SK-N-SH (cell line): ENCODE measurements at regions not wholly inside any gene's neighbourhood (a gene's known extent, or its start where the extent isn't known, plus 50 kb on each side); places are given as distances from the start of the nearest gene placed in this dataset.

Source experiments
- CTCF ChIA-PET: fragments of 300-600, 350-600 bp; formaldehyde crosslinking; extraction: SDS; loops from one replicate; lab custom pipeline; 2021; lab: Yijun Ruan, JAX
- POLR2A ChIA-PET: fragments of 350-600 bp; sonication (Branson Sonifier 250); formaldehyde crosslinking; extraction: SDS; loops from one replicate; lab custom pipeline; 2020; ENCODE audit warnings: antibody characterized with exemption, inconsistent platforms; lab: Yijun Ruan, JAX
- DNase-seq: peaks from one replicate; pipeline ENCODE4 v3.0.0; 2012
- H2AFZ ChIP-seq: fragments of 200-600 bp; sonication (generic); 2 replicates; pipeline ENCODE4 v1.8.1; 2016; ENCODE audit warnings: antibody characterized with exemption, mild to moderate bottlenecking, low read depth
- H3F3A ChIP-seq: fragments of 200-600 bp; sonication (generic); replicated peaks from 2 replicates; pipeline ENCODE3; 2016; ENCODE audit warnings: antibody characterized with exemption, mild to moderate bottlenecking; ENCODE audit not compliant: insufficient read depth
- H3K27ac ChIP-seq, 2 experiments: fragments of 200-500 bp in 1 of 2; fragments of 200-600 bp in 1 of 2; sonication (Bioruptor generic) in 1 of 2; sonication (generic), shearing (Covaris generic) in 1 of 2; 2 replicates each; pipeline versions ENCODE4 v1.5.1 to v1.6.1; 2014 to 2016; ENCODE audit warnings: low read depth in 2 of 2, inconsistent platforms in 1 of 2, low read length in 1 of 2, mild to moderate bottlenecking in 1 of 2, mixed read lengths in 1 of 2
- H3K27me3 ChIP-seq: fragments of 200-600 bp; sonication (generic), shearing (Covaris generic); 2 replicates; pipeline ENCODE4 v1.6.1; 2016; ENCODE audit warnings: mixed run types; ENCODE audit not compliant: insufficient read depth
- H3K36me3 ChIP-seq, 2 experiments: fragments of 200-500 bp in 1 of 2; fragments of 200-600 bp in 1 of 2; sonication (Bioruptor generic) in 1 of 2; sonication (generic) in 1 of 2; replicated peaks in 1 of 2; 2 replicates each; pipeline versions ENCODE3 to v1.5.1; 2014 to 2016; ENCODE audit warnings: low read length in 1 of 2, mild to moderate bottlenecking in 1 of 2; ENCODE audit not compliant: insufficient read depth in 2 of 2, control insufficient read depth in 1 of 2
- H3K4me1 ChIP-seq, 2 experiments: fragments of 200-500 bp in 1 of 2; fragments of 200-600 bp in 1 of 2; sonication (Bioruptor generic) in 1 of 2; sonication (generic), shearing (Covaris generic) in 1 of 2; 2 replicates each; pipeline versions ENCODE4 v1.5.1 to v1.6.1; 2014 to 2016; ENCODE audit warnings: low read depth in 1 of 2, low read length in 1 of 2, mixed run types in 1 of 2; ENCODE audit not compliant: insufficient read depth in 2 of 2, control insufficient read depth in 1 of 2
- H3K4me2 ChIP-seq: fragments of 200-600 bp; sonication (generic), shearing (Covaris generic); 2 replicates; pipeline ENCODE4 v1.6.1; 2017; ENCODE audit warnings: mixed run types
- H3K4me3 ChIP-seq, 2 experiments: fragments of 200-500 bp in 1 of 2; fragments of 200-600 bp in 1 of 2; sonication (Bioruptor generic) in 1 of 2; sonication (generic), shearing (Covaris generic) in 1 of 2; 2 replicates each; pipeline versions ENCODE4 v1.5.1 to v1.8.1; 2014 to 2016; ENCODE audit warnings: low read depth in 2 of 2, inconsistent platforms in 1 of 2, low read length in 1 of 2, mild to moderate bottlenecking in 1 of 2, mixed read lengths in 1 of 2, moderate library complexity in 1 of 2
- H3K79me2 ChIP-seq: fragments of 200-600 bp; sonication (generic); 2 replicates; pipeline ENCODE4 v1.8.1; 2017; ENCODE audit warnings: mild to moderate bottlenecking; ENCODE audit not compliant: insufficient read depth
- H3K9ac ChIP-seq: fragments of 200-600 bp; sonication (generic); 2 replicates; pipeline ENCODE4 v1.6.1; 2017; ENCODE audit warnings: mixed run types
- H3K9me2 ChIP-seq: fragments of 200-600 bp; sonication (generic); 2 replicates; pipeline ENCODE4 v1.6.1; 2017; ENCODE audit warnings: mixed run types
- H3K9me3 ChIP-seq: fragments of 200-600 bp; sonication (generic); 2 replicates; pipeline ENCODE4 v1.6.1; 2017; ENCODE audit warnings: mixed run types, mild to moderate bottlenecking, moderate library complexity
- H4K20me1 ChIP-seq: fragments of 200-600 bp; sonication (generic); 2 replicates; pipeline ENCODE4 v1.6.1; 2017; ENCODE audit warnings: mild to moderate bottlenecking, mixed run types; ENCODE audit not compliant: insufficient read depth
- EZH2phosphoT487 ChIP-seq: fragments of 200-600 bp; sonication (generic); IDR thresholded peaks from 2 replicates; pipeline ENCODE4 v1.6.1; 2017; ENCODE audit warnings: low read depth, mixed run types, mild to moderate bottlenecking, antibody characterized with exemption, moderate library complexity, borderline replicate concordance
- FOXM1 ChIP-seq: IDR thresholded peaks from 2 replicates; pipeline ENCODE4 v1.4.0; 2012; ENCODE audit warnings: low read depth, mild to moderate bottlenecking
- GABPA ChIP-seq: IDR thresholded peaks from 2 replicates; pipeline ENCODE4 v1.4.0; 2012; ENCODE audit warnings: low read depth, mild to moderate bottlenecking
- IRF3 ChIP-seq: fragments of 150-350 bp; IDR thresholded peaks from 2 replicates; pipeline ENCODE4 v1.6.1; 2016; ENCODE audit warnings: mild to moderate bottlenecking, low read depth, low read length
- MXI1 ChIP-seq: IDR thresholded peaks from 2 replicates; pipeline ENCODE4 v1.6.1; 2012; ENCODE audit warnings: mild to moderate bottlenecking, low read depth, low read length, improper control_type of control experiment
- NFIC ChIP-seq: IDR thresholded peaks from 2 replicates; pipeline ENCODE4 v1.4.0; 2012; ENCODE audit warnings: borderline replicate concordance
- NRF1 ChIP-seq: IDR thresholded peaks from 2 replicates; pipeline ENCODE4 v1.6.1; 2012; ENCODE audit warnings: low read depth, mild to moderate bottlenecking, low read length
- PBX3 ChIP-seq: IDR thresholded peaks from 2 replicates; pipeline ENCODE4; 2012
- RCOR1 ChIP-seq: fragments of 150-350 bp; IDR thresholded peaks from 2 replicates; pipeline ENCODE4 v1.6.1; 2017; ENCODE audit warnings: antibody characterized with exemption, low read length
- REST ChIP-seq: IDR thresholded peaks from 2 replicates; pipeline ENCODE4 v1.6.1; 2012; ENCODE audit warnings: mild to moderate bottlenecking, low read depth, low read length, moderate library complexity
- SMC3 ChIP-seq: IDR thresholded peaks from 2 replicates; pipeline ENCODE4 v1.6.1; 2012; ENCODE audit warnings: low read depth, low read length, improper control_type of control experiment
- USF1 ChIP-seq: IDR thresholded peaks from 2 replicates; pipeline ENCODE4 v1.4.0; 2012; ENCODE audit warnings: low read depth, borderline replicate concordance
- YY1 ChIP-seq: IDR thresholded peaks from 2 replicates; pipeline ENCODE4 v1.4.0; 2012; ENCODE audit warnings: low read depth, mild to moderate bottlenecking
- ZBTB33 ChIP-seq: IDR thresholded peaks from 2 replicates; pipeline ENCODE4 v1.4.0; 2012; ENCODE audit warnings: low read depth, borderline replicate concordance
- WGBS: methylation state at CpG from one replicate; pipeline ENCODE4 v1.1.6; 2017; ENCODE audit warnings: low lambda C conversion rate; 5-methylcytosine and 5-hydroxymethylcytosine counted together
- TF ChIP-seq, protein P1 (sequence below): fragments of 150-350 bp; IDR thresholded peaks from 2 replicates; pipeline ENCODE4 v1.6.1; 2017; ENCODE audit warnings: antibody characterized with exemption, low read length, low read depth, borderline replicate concordance

GRCh38 chr4:34921391-34921790 is 1322.9 kb downstream of the ARAP2 start:
- Histone ChIP-seq H4K20me1 (no peaks in the 10 kb centered on the region), H3K27me3 (no peaks in the 10 kb centered on the region), H3K36me3 (no peaks in the 10 kb centered on the region), H3K9ac (no peak overlapping the region), H3K9me3 (no peaks in the 10 kb centered on the region), H3K9me2 (no peaks in the 10 kb centered on the region), H3K79me2 (no peaks in the 10 kb centered on the region), H2AFZ (no peak overlapping the region), H3K4me1 (no peaks in the 10 kb centered on the region), H3K4me2 (no peak overlapping the region), H3K27ac (no peak overlapping the region), H3K4me3 (no peak overlapping the region), H3F3A (no peaks in the 10 kb centered on the region)
- DNase-seq, result no peak
- TF ChIP-seq IRF3, result no peak
- no peak for TF ChIP-seq MXI1
- TF ChIP-seq, protein P1, sequence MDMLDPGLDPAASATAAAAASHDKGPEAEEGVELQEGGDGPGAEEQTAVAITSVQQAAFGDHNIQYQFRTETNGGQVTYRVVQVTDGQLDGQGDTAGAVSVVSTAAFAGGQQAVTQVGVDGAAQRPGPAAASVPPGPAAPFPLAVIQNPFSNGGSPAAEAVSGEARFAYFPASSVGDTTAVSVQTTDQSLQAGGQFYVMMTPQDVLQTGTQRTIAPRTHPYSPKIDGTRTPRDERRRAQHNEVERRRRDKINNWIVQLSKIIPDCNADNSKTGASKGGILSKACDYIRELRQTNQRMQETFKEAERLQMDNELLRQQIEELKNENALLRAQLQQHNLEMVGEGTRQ, result no peak
- no peak for TF ChIP-seq YY1
- TF ChIP-seq NFIC, result no peak
- TF ChIP-seq EZH2phosphoT487, result no peak
- no peak for TF ChIP-seq SMC3
- TF ChIP-seq ZBTB33, result no peak
- TF ChIP-seq GABPA, result no peak
- TF ChIP-seq PBX3, result no peak
- TF ChIP-seq FOXM1, result no peak
- TF ChIP-seq NRF1, result no peak
- TF ChIP-seq RCOR1, result no peak
- TF ChIP-seq USF1, result no peak
- TF ChIP-seq REST, result no peak
- POLR2A ChIA-PET, result no interaction called here
- CTCF ChIA-PET, result no interaction called here
- WGBS, result 40% methylated on average over 3 of the region's 3 CpGs
